ENCODE measurements at regions not wholly inside any gene's neighbourhood (a gene's known extent, or its start where the extent isn't known, plus 50 kb on each side); places are given as distances from the start of the nearest gene placed in this dataset.
"Not testable (repeated sequence)": the region's sequence is repeated elsewhere in the genome, so short reads cannot be mapped to it uniquely, and the experiment has no call there.

- DNase-seq = no peak
Observed at GRCh38 chr1:184882957-184883815, 91.1 kb downstream of the NIBAN1 start.

GRCh38 chr1:184881941-184882913 lies 92.1 kb downstream of the NIBAN1 start:
- DNase-seq = no peak

GRCh38 chr1:184879876-184880557 lies 94.3 kb downstream of the NIBAN1 start:
- no peak for DNase-seq

- DNase-seq = no peak
Observed at GRCh38 chr1:184878602-184879001, 95.7 kb downstream of the NIBAN1 start.

- no peak for DNase-seq
Observed at GRCh38 chr1:184878002-184878401, 96.3 kb downstream of the NIBAN1 start.

- not testable (repeated sequence) for DNase-seq
Observed at GRCh38 chr1:184876015-184876414, 98.3 kb downstream of the NIBAN1 start.

DNA sequence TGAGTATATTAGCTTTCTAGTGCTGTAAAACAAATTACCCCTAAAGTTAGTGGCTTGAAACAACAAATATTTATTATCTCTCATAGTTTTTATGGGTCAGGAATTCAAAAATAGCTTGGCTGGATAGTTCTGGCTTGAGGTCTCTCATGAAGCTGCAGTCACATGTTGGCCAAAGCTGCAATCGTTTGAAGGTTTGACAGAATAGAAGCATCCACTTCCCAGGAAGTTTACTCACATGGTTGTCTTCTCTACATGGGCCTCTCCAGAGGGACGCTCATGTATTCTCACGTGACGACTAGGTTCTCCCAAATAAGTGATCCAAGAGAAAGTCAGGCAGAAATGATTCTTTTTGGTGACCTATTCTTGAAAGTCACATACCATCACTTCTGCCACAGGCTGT lies 99.1 kb downstream of the NIBAN1 start:
- DNase-seq = no peak

- no peak for DNase-seq
Observed at GRCh38 chr1:184870319-184870718, 104.0 kb downstream of the NIBAN1 start.

GRCh38 chr1:184867866-184868689 lies 106.2 kb downstream of the NIBAN1 start:
- DNase-seq = no peak

- DNase-seq = no peak
Observed at GRCh38 chr1:184866991-184867788, 107.1 kb downstream of the NIBAN1 start.

GRCh38 chr1:184866586-184866985 lies 107.7 kb downstream of the NIBAN1 start:
- no peak for DNase-seq

DNA sequence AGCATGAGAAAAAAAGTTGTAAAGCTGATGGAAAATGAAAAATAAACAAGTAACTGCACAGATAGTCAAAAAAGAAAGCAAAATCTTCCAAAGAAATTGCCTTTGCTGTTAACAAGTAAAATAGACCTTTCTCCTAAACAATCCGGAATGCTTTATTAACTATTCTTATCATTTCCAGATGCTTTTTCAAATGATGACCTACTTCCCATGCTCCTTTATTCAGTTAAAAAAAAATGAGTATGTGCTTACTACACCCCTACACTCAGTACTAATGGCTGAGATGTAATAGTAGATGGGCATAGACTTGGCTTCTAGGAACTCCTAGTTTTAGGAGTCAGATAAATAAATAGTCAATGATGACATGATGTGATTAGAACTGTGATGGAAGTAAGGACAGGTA lies 108.5 kb downstream of the NIBAN1 start:
- no peak for DNase-seq

GRCh38 chr1:184861755-184862336 lies 107.2 kb upstream of the EDEM3 start:
- no peak for DNase-seq

- no peak for DNase-seq
Observed at GRCh38 chr1:184860985-184861754, 106.5 kb upstream of the EDEM3 start.

- no peak for DNase-seq
Observed at GRCh38 chr1:184860535-184860934, 105.9 kb upstream of the EDEM3 start.

- DNase-seq = no peak
Observed at GRCh38 chr1:184859381-184860105, 104.9 kb upstream of the EDEM3 start.

- no peak for DNase-seq
Observed at GRCh38 chr1:184858288-184858687, 103.6 kb upstream of the EDEM3 start.

GRCh38 chr1:184854496-184855140 lies 100.0 kb upstream of the EDEM3 start:
- DNase-seq = no peak

GRCh38 chr1:184854036-184854435 lies 99.4 kb upstream of the EDEM3 start:
- no peak for DNase-seq

All from SHP77 (cell line).